ENCODE measurements at regions not wholly inside any gene's neighbourhood (a gene's known extent, or its start where the extent isn't known, plus 50 kb on each side); places are given as distances from the start of the nearest gene placed in this dataset.
A peak's percentile ranks its signal among the peaks of the same experiment; 100 is the strongest.
"Not testable (repeated sequence)": the region's sequence is repeated elsewhere in the genome, so short reads cannot be mapped to it uniquely, and the experiment has no call there.

- not testable (repeated sequence) for H3K4me3 Mint-ChIP-seq; H3K9me3 Mint-ChIP-seq; H3K27ac Mint-ChIP-seq; H3K27me3 Mint-ChIP-seq; H3K36me3 Mint-ChIP-seq (ENCODE audit: low read depth); ATAC-seq (replicated peaks); H3K4me1 Mint-ChIP-seq
Observed at GRCh38 chr1:91207691-91208090, 185.9 kb upstream of the ZNF644 start.

- H3K4me3 Mint-ChIP-seq; H3K9me3 Mint-ChIP-seq; H3K27ac Mint-ChIP-seq; ATAC-seq (replicated peaks); H3K4me1 Mint-ChIP-seq; H3K36me3 Mint-ChIP-seq (ENCODE audit: low read depth): not testable (repeated sequence)
- peaks cover 10% of the 10 kb centered on the region for H3K27me3 Mint-ChIP-seq
Observed at GRCh38 chr1:91204150-91204549, 182.3 kb upstream of the ZNF644 start.

GRCh38 chr1:91201694-91202093 lies 179.9 kb upstream of the ZNF644 start:
- peaks cover 16% of the 10 kb centered on the region for H3K27me3 Mint-ChIP-seq
- H3K4me1 Mint-ChIP-seq, result no peaks in the 10 kb centered on the region
- H3K9me3 Mint-ChIP-seq, result no peaks in the 10 kb centered on the region
- H3K4me3 Mint-ChIP-seq, result no peak overlapping the region
- H3K27ac Mint-ChIP-seq, result no peak overlapping the region
- no peak for ATAC-seq (replicated peaks)
- H3K36me3 Mint-ChIP-seq (ENCODE audit: low read depth), result no peaks in the 10 kb centered on the region

GRCh38 chr1:91201176-91201575 lies 179.3 kb upstream of the ZNF644 start:
- Mint-ChIP-seq H3K27ac (no peak overlapping the region), H3K4me3 (no peak overlapping the region), H3K36me3 (ENCODE audit: low read depth) (no peaks in the 10 kb centered on the region), H3K27me3 (peaks cover 19% of the 10 kb centered on the region), H3K9me3 (no peaks in the 10 kb centered on the region), H3K4me1 (no peaks in the 10 kb centered on the region)
- ATAC-seq (replicated peaks), result no peak

GRCh38 chr1:91200675-91201074 lies 178.8 kb upstream of the ZNF644 start:
- no peaks in the 10 kb centered on the region for H3K36me3 Mint-ChIP-seq (ENCODE audit: low read depth)
- H3K27ac Mint-ChIP-seq, result no peak overlapping the region
- H3K4me1 Mint-ChIP-seq, result no peaks in the 10 kb centered on the region
- no peak overlapping the region for H3K4me3 Mint-ChIP-seq
- peaks cover 19% of the 10 kb centered on the region for H3K27me3 Mint-ChIP-seq
- no peaks in the 10 kb centered on the region for H3K9me3 Mint-ChIP-seq
- no peak for ATAC-seq (replicated peaks)

GRCh38 chr1:91199988-91200387 lies 178.2 kb upstream of the ZNF644 start:
- no peaks in the 10 kb centered on the region for H3K36me3 Mint-ChIP-seq (ENCODE audit: low read depth)
- H3K9me3 Mint-ChIP-seq, result no peaks in the 10 kb centered on the region
- H3K4me3 Mint-ChIP-seq, result no peak overlapping the region
- no peaks in the 10 kb centered on the region for H3K4me1 Mint-ChIP-seq
- ATAC-seq (replicated peaks), result no peak
- peaks cover 19% of the 10 kb centered on the region for H3K27me3 Mint-ChIP-seq
- no peak overlapping the region for H3K27ac Mint-ChIP-seq

GRCh38 chr1:91190996-91191395 lies 169.2 kb upstream of the ZNF644 start:
- ATAC-seq (replicated peaks), result no peak
- H3K4me1 Mint-ChIP-seq, result no peaks in the 10 kb centered on the region
- H3K36me3 Mint-ChIP-seq (ENCODE audit: low read depth), result no peaks in the 10 kb centered on the region
- no peaks in the 10 kb centered on the region for H3K9me3 Mint-ChIP-seq
- no peak overlapping the region for H3K4me3 Mint-ChIP-seq
- no peak overlapping the region for H3K27ac Mint-ChIP-seq
- peaks cover 29% of the 10 kb centered on the region for H3K27me3 Mint-ChIP-seq

- Mint-ChIP-seq H3K9me3 (peaks cover 9% of the 10 kb centered on the region), H3K36me3 (ENCODE audit: low read depth) (no peaks in the 10 kb centered on the region), H3K27me3 (peaks cover 29% of the 10 kb centered on the region), H3K4me3 (no peak overlapping the region), H3K27ac (no peak overlapping the region), H3K4me1 (no peaks in the 10 kb centered on the region)
- no peak for ATAC-seq (replicated peaks)
Observed at GRCh38 chr1:91189096-91189495, 167.3 kb upstream of the ZNF644 start.

GRCh38 chr1:91182807-91183206 lies 161.0 kb upstream of the ZNF644 start:
- not testable (repeated sequence) for ATAC-seq (replicated peaks); H3K9me3 Mint-ChIP-seq; H3K36me3 Mint-ChIP-seq (ENCODE audit: low read depth); H3K4me1 Mint-ChIP-seq; H3K27ac Mint-ChIP-seq; H3K4me3 Mint-ChIP-seq; H3K27me3 Mint-ChIP-seq

- ATAC-seq (replicated peaks), result no peak
- Mint-ChIP-seq H3K4me3 (no peak overlapping the region), H3K9me3 (no peaks in the 10 kb centered on the region), H3K27me3 (peaks cover 26% of the 10 kb centered on the region), H3K4me1 (peaks cover 4% of the 10 kb centered on the region), H3K36me3 (ENCODE audit: low read depth) (no peaks in the 10 kb centered on the region), H3K27ac (no peak overlapping the region)
Observed at GRCh38 chr1:91176250-91176649, 154.4 kb upstream of the ZNF644 start.

- Mint-ChIP-seq H3K36me3 (ENCODE audit: low read depth) (no peaks in the 10 kb centered on the region), H3K27me3 (peaks cover 26% of the 10 kb centered on the region), H3K4me3 (no peak overlapping the region), H3K27ac (no peak overlapping the region), H3K9me3 (no peaks in the 10 kb centered on the region), H3K4me1 (peaks cover 4% of the 10 kb centered on the region)
- ATAC-seq (replicated peaks), result no peak
Observed at GRCh38 chr1:91174734-91175133, 152.9 kb upstream of the ZNF644 start.

- no peak for ATAC-seq (replicated peaks)
- no peaks in the 10 kb centered on the region for H3K9me3 Mint-ChIP-seq
- H3K36me3 Mint-ChIP-seq (ENCODE audit: low read depth), result no peaks in the 10 kb centered on the region
- H3K4me1 Mint-ChIP-seq, result peaks cover 4% of the 10 kb centered on the region
- H3K4me3 Mint-ChIP-seq, result no peak overlapping the region
- no peak overlapping the region for H3K27ac Mint-ChIP-seq
- peaks cover 26% of the 10 kb centered on the region for H3K27me3 Mint-ChIP-seq
Observed at GRCh38 chr1:91173346-91173890, 151.6 kb upstream of the ZNF644 start.

- ATAC-seq (replicated peaks), result no peak
- H3K27me3 Mint-ChIP-seq, result peaks cover 26% of the 10 kb centered on the region
- peaks cover 4% of the 10 kb centered on the region for H3K4me1 Mint-ChIP-seq
- H3K4me3 Mint-ChIP-seq, result no peak overlapping the region
- no peaks in the 10 kb centered on the region for H3K9me3 Mint-ChIP-seq
- H3K27ac Mint-ChIP-seq, result no peak overlapping the region
- no peaks in the 10 kb centered on the region for H3K36me3 Mint-ChIP-seq (ENCODE audit: low read depth)
Observed at GRCh38 chr1:91172541-91172940, 150.7 kb upstream of the ZNF644 start.

- no peak for ATAC-seq (replicated peaks)
- H3K36me3 Mint-ChIP-seq (ENCODE audit: low read depth), result no peaks in the 10 kb centered on the region
Observed at GRCh38 chr1:91171898-91172297, 150.1 kb upstream of the ZNF644 start.

GRCh38 chr1:91170571-91170970 lies 148.7 kb upstream of the ZNF644 start:
- peaks cover 4% of the 10 kb centered on the region for H3K4me1 Mint-ChIP-seq
- H3K4me3 Mint-ChIP-seq, result no peak overlapping the region
- H3K36me3 Mint-ChIP-seq (ENCODE audit: low read depth), result no peaks in the 10 kb centered on the region
- H3K27ac Mint-ChIP-seq, result no peak overlapping the region
- H3K27me3 Mint-ChIP-seq, result peaks cover 26% of the 10 kb centered on the region
- H3K9me3 Mint-ChIP-seq, result no peaks in the 10 kb centered on the region
- no peak for ATAC-seq (replicated peaks)

More at GRCh38 chr1:91171898-91172297, 150.1 kb upstream of the ZNF644 start:
- H3K4me3 Mint-ChIP-seq, result no peak overlapping the region
- no peak overlapping the region for H3K27ac Mint-ChIP-seq
- peaks cover 26% of the 10 kb centered on the region for H3K27me3 Mint-ChIP-seq
- H3K4me1 Mint-ChIP-seq, result peaks cover 4% of the 10 kb centered on the region
- H3K9me3 Mint-ChIP-seq, result no peaks in the 10 kb centered on the region

- no peaks in the 10 kb centered on the region for H3K36me3 Mint-ChIP-seq (ENCODE audit: low read depth)
- no peaks in the 10 kb centered on the region for H3K27me3 Mint-ChIP-seq
- H3K9me3 Mint-ChIP-seq, result no peaks in the 10 kb centered on the region
- H3K4me3 Mint-ChIP-seq, result no peak overlapping the region
- no peak overlapping the region for H3K27ac Mint-ChIP-seq
- peak; percentile 44 for ATAC-seq (replicated peaks)
- H3K4me1 Mint-ChIP-seq, result no peaks in the 10 kb centered on the region
Observed at GRCh38 chr1:91166106-91166712, 144.4 kb upstream of the ZNF644 start.

Measured in activated T-helper 17 cell treated with anti-CD3 and anti-CD28 coated beads, Interleukin-2, amount 50 U/mL, for 72 hours (primary cell).